Liver (tissue), 8 donors: ENCODE measurements at regions not wholly inside any gene's neighbourhood (a gene's known extent, or its start where the extent isn't known, plus 50 kb on each side); places are given as distances from the start of the nearest gene placed in this dataset.

ENCODE experiments used
- DNase-seq: peaks from one replicate; pipeline ENCODE4 v3.0.0-alpha.2; 2017; ENCODE audit warnings: low spot score
- H3K27ac ChIP-seq, 2 donors: one replicate each; pipeline ENCODE4 v1.7.0; 2013; ENCODE audit warnings: inconsistent platforms in 2 of 2, low read length in 2 of 2, control low read depth in 1 of 2, low read depth in 1 of 2, mild to moderate bottlenecking in 1 of 2
- H3K27me3 ChIP-seq, 4 donors: one replicate each; pipeline versions ENCODE4 v1.6.1 to v1.7.0; 2013; ENCODE audit warnings: low read length in 3 of 4, inconsistent platforms in 1 of 4, mild to moderate bottlenecking in 1 of 4, moderate library complexity in 1 of 4; ENCODE audit not compliant: control insufficient read depth in 4 of 4, insufficient read depth in 4 of 4
- H3K36me3 ChIP-seq, 4 donors: one replicate each; pipeline versions ENCODE4 v1.6.1 to v1.7.0; 2013; ENCODE audit warnings: low read length in 3 of 4, mild to moderate bottlenecking in 3 of 4, low read depth in 1 of 4, moderate library complexity in 1 of 4; ENCODE audit not compliant: control insufficient read depth in 4 of 4, insufficient read depth in 3 of 4
- H3K4me1 ChIP-seq, 4 donors: one replicate each; pipeline versions ENCODE4 v1.6.1 to v1.7.0; 2013; ENCODE audit warnings: low read length in 3 of 4, mild to moderate bottlenecking in 3 of 4, moderate library complexity in 1 of 4; ENCODE audit not compliant: control insufficient read depth in 4 of 4, insufficient read depth in 4 of 4
- H3K4me3 ChIP-seq, 3 donors: one replicate each; pipeline versions ENCODE4 v1.6.1 to v1.7.0; 2013; ENCODE audit warnings: low read length in 3 of 3, control low read depth in 1 of 3, low read depth in 1 of 3, mild to moderate bottlenecking in 1 of 3
- H3K9ac ChIP-seq, 2 donors: one replicate each; pipeline ENCODE4 v1.7.0; 2013; ENCODE audit warnings: low read length in 2 of 2, mild to moderate bottlenecking in 2 of 2, moderate library complexity in 2 of 2, control low read depth in 1 of 2, low read depth in 1 of 2
- H3K9me3 ChIP-seq, 4 donors: one replicate each; pipeline versions ENCODE4 v1.6.1 to v1.7.0; 2013; ENCODE audit warnings: low read length in 3 of 4; ENCODE audit not compliant: control insufficient read depth in 4 of 4
- EGR1 ChIP-seq, 2 donors: IDR thresholded peaks; 2 replicates each; pipeline ENCODE4 v1.6.1; 2016 to 2018; ENCODE audit warnings: antibody characterized with exemption in 2 of 2, low read depth in 2 of 2
- FOXA1 ChIP-seq: IDR thresholded peaks from 2 replicates; pipeline ENCODE4 v1.6.1; 2016; ENCODE audit warnings: antibody characterized with exemption
- FOXA2 ChIP-seq: IDR thresholded peaks from 2 replicates; pipeline ENCODE4 v1.6.1; 2016; ENCODE audit warnings: antibody characterized with exemption
- GABPA ChIP-seq, 2 donors: IDR thresholded peaks in 1 of 2; conservative IDR thresholded peaks in 1 of 2; 2 replicates each; pipeline ENCODE4 v1.6.1; 2016; ENCODE audit warnings: antibody characterized with exemption in 2 of 2, mild to moderate bottlenecking in 1 of 2, moderate library complexity in 1 of 2
- HNF4A ChIP-seq, 2 donors: conservative IDR thresholded peaks; 2 replicates each; pipeline ENCODE4 v1.6.1; 2016; ENCODE audit warnings: antibody characterized with exemption in 2 of 2, mild to moderate bottlenecking in 2 of 2
- HNF4G ChIP-seq: IDR thresholded peaks from 2 replicates; pipeline ENCODE4 v1.6.1; 2016; ENCODE audit warnings: antibody characterized with exemption
- JUND ChIP-seq, 2 donors: IDR thresholded peaks; 2 replicates each; pipeline ENCODE4 v1.6.1; 2016; ENCODE audit warnings: antibody characterized with exemption in 2 of 2
- NR2F2 ChIP-seq: IDR thresholded peaks from 2 replicates; pipeline ENCODE4 v1.6.1; 2016; ENCODE audit warnings: antibody characterized with exemption
- RXRA ChIP-seq, 2 donors: IDR thresholded peaks; 2 replicates each; pipeline ENCODE4 v1.6.1; 2017 to 2018; ENCODE audit warnings: antibody characterized with exemption in 2 of 2, mild to moderate bottlenecking in 1 of 2
- SP1 ChIP-seq: IDR thresholded peaks from 2 replicates; pipeline ENCODE4 v1.6.1; 2018; ENCODE audit warnings: antibody characterized with exemption, mild to moderate bottlenecking
- TAF1 ChIP-seq: conservative IDR thresholded peaks from 2 replicates; pipeline ENCODE4 v1.6.1; 2016; ENCODE audit warnings: antibody characterized with exemption, mild to moderate bottlenecking
- YY1 ChIP-seq: IDR thresholded peaks from 2 replicates; pipeline ENCODE4 v1.6.1; 2016; ENCODE audit warnings: antibody characterized with exemption, mild to moderate bottlenecking
- WGBS: extraction: QIAGEN DNeasy Blood & Tissue Kit; methylation state at CpG from one replicate; pipeline ENCODE4 v1.1.7; 2013; 5-methylcytosine and 5-hydroxymethylcytosine counted together
- TF ChIP-seq, protein P1 (sequence below): IDR thresholded peaks from 2 replicates; pipeline ENCODE4 v1.6.1; 2016; ENCODE audit warnings: antibody characterized with exemption
- TF ChIP-seq, protein P2 (sequence below): IDR thresholded peaks from 2 replicates; pipeline ENCODE4 v1.6.1; 2016; ENCODE audit warnings: antibody characterized with exemption
- TF ChIP-seq, protein P3 (sequence below): fragments of 150-350 bp; IDR thresholded peaks from 2 replicates; pipeline ENCODE4 v1.5.1; 2017; ENCODE audit warnings: improper control_type of control experiment, low read depth, low read length; ENCODE audit not compliant: missing input control
- TF ChIP-seq, protein P4 (sequence below): IDR thresholded peaks from 2 replicates; pipeline ENCODE4 v1.6.1; 2016; ENCODE audit warnings: antibody characterized with exemption, mild to moderate bottlenecking
- TF ChIP-seq, protein P5 (sequence below): IDR thresholded peaks from 2 replicates; pipeline ENCODE4 v1.6.1; 2016; ENCODE audit warnings: antibody characterized with exemption
- donor health status: healthy.
- donor health status: healthy.
- donor health status: healthy.
- donor health status: healthy.
- donor health status: healthy.

DNA sequence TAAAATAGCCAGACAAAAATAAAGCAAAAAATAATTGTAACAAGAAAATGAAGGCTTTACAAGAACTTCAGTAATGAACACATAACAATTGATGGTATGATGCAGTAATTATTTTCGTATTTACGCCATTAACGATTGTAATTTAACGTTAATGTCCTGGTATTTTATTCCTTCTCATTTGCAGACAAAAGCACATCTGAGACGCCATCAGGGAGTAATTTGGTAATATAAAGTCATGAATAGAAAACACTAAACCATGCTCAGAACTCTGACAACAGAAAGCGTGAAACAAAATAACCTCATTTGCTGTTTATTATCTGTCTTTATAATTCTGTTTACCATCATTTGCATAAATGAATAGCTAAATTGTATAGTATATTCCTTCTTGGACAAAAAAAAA, 336.6 kb upstream of the THRB start:
- Histone ChIP-seq H3K9me3 (peaks cover 0 to 5% (median under 1%) of the 10 kb centered on the region in 4 donors), H3K27me3 (peaks cover 0 to 13% (median 2%) of the 10 kb centered on the region in 4 donors), H3K36me3 (no peaks in the 10 kb centered on the region), H3K4me3 (no peak overlapping the region), H3K4me1 (peaks cover 2 to 11% (median 6%) of the 10 kb centered on the region in 4 donors), H3K27ac (no peak overlapping the region), H3K9ac (no peak overlapping the region)
- DNase-seq, result no peak
- TF ChIP-seq SP1, result no peak
- 71% methylated on average over 6 of the region's 6 CpGs for WGBS

DNA sequence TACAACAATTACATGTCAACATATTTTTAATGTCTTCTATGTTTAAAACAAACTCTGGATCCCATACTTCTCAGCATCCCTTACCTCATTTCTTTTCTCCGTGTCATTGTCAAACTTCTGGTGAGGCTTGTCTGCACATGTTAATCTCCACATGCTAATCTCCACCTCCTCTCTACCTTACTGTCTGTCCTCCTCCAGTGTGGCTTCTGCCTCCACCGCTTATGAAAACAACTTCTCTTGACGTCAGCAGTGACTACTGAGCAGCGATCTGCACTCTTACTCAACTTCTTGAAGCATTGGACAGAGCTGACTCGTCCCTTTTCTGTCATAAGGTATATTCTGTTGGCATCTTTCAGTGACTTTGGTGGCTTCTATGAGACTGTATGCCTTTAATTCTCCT, 338.2 kb upstream of the THRB start:
- Histone ChIP-seq H3K4me1 (peaks cover 2 to 11% (median 6%) of the 10 kb centered on the region in 4 donors), H3K9me3 (peaks cover 0 to 5% (median under 1%) of the 10 kb centered on the region in 4 donors), H3K27ac (no peak overlapping the region), H3K4me3 (no peak overlapping the region), H3K9ac (no peak overlapping the region), H3K27me3 (peaks cover 0 to 13% (median 2%) of the 10 kb centered on the region in 4 donors), H3K36me3 (no peaks in the 10 kb centered on the region)
- WGBS, result 69% methylated on average over 5 of the region's 5 CpGs
- no peak for DNase-seq
- TF ChIP-seq FOXA2 (no peak), EGR1 (IDR thresholded peaks at IDR 0.05; ENCODE audit: low read depth in 2 of 2) (no peak), FOXA1 (no peak), JUND (IDR thresholded peaks at IDR 0.05) (no peak), RXRA (IDR thresholded peaks at IDR 0.05) (no peak), SP1 (no peak), GABPA (IDR thresholded peaks at IDR 0.05 in 1 of 2, conservative IDR thresholded peaks at IDR 0.05 in 1 of 2) (no peak), HNF4G (no peak), NR2F2 (no peak), TAF1 (no peak), HNF4A (conservative IDR thresholded peaks at IDR 0.05) (no peak), YY1 (no peak)
- TF ChIP-seq, protein P1, sequence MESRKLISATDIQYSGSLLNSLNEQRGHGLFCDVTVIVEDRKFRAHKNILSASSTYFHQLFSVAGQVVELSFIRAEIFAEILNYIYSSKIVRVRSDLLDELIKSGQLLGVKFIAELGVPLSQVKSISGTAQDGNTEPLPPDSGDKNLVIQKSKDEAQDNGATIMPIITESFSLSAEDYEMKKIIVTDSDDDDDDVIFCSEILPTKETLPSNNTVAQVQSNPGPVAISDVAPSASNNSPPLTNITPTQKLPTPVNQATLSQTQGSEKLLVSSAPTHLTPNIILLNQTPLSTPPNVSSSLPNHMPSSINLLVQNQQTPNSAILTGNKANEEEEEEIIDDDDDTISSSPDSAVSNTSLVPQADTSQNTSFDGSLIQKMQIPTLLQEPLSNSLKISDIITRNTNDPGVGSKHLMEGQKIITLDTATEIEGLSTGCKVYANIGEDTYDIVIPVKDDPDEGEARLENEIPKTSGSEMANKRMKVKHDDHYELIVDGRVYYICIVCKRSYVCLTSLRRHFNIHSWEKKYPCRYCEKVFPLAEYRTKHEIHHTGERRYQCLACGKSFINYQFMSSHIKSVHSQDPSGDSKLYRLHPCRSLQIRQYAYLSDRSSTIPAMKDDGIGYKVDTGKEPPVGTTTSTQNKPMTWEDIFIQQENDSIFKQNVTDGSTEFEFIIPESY, result no peak
- TF ChIP-seq, protein P2, sequence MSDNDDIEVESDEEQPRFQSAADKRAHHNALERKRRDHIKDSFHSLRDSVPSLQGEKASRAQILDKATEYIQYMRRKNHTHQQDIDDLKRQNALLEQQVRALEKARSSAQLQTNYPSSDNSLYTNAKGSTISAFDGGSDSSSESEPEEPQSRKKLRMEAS, result no peak
- TF ChIP-seq, protein P3, sequence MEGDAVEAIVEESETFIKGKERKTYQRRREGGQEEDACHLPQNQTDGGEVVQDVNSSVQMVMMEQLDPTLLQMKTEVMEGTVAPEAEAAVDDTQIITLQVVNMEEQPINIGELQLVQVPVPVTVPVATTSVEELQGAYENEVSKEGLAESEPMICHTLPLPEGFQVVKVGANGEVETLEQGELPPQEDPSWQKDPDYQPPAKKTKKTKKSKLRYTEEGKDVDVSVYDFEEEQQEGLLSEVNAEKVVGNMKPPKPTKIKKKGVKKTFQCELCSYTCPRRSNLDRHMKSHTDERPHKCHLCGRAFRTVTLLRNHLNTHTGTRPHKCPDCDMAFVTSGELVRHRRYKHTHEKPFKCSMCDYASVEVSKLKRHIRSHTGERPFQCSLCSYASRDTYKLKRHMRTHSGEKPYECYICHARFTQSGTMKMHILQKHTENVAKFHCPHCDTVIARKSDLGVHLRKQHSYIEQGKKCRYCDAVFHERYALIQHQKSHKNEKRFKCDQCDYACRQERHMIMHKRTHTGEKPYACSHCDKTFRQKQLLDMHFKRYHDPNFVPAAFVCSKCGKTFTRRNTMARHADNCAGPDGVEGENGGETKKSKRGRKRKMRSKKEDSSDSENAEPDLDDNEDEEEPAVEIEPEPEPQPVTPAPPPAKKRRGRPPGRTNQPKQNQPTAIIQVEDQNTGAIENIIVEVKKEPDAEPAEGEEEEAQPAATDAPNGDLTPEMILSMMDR, result no peak
- TF ChIP-seq, protein P4, sequence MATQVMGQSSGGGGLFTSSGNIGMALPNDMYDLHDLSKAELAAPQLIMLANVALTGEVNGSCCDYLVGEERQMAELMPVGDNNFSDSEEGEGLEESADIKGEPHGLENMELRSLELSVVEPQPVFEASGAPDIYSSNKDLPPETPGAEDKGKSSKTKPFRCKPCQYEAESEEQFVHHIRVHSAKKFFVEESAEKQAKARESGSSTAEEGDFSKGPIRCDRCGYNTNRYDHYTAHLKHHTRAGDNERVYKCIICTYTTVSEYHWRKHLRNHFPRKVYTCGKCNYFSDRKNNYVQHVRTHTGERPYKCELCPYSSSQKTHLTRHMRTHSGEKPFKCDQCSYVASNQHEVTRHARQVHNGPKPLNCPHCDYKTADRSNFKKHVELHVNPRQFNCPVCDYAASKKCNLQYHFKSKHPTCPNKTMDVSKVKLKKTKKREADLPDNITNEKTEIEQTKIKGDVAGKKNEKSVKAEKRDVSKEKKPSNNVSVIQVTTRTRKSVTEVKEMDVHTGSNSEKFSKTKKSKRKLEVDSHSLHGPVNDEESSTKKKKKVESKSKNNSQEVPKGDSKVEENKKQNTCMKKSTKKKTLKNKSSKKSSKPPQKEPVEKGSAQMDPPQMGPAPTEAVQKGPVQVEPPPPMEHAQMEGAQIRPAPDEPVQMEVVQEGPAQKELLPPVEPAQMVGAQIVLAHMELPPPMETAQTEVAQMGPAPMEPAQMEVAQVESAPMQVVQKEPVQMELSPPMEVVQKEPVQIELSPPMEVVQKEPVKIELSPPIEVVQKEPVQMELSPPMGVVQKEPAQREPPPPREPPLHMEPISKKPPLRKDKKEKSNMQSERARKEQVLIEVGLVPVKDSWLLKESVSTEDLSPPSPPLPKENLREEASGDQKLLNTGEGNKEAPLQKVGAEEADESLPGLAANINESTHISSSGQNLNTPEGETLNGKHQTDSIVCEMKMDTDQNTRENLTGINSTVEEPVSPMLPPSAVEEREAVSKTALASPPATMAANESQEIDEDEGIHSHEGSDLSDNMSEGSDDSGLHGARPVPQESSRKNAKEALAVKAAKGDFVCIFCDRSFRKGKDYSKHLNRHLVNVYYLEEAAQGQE, result no peak
- TF ChIP-seq, protein P5, sequence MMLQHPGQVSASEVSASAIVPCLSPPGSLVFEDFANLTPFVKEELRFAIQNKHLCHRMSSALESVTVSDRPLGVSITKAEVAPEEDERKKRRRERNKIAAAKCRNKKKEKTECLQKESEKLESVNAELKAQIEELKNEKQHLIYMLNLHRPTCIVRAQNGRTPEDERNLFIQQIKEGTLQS, result no peak
